ENCODE measurements at regions not wholly inside any gene's neighbourhood (a gene's known extent, or its start where the extent isn't known, plus 50 kb on each side); places are given as distances from the start of the nearest gene placed in this dataset.

GRCh38 chr20:10910535-10911178 is 236.9 kb upstream of the JAG1 start:
- Mint-ChIP-seq H3K4me1 (ENCODE audit: low read depth, unreplicated experiment) (no peaks in the 10 kb centered on the region), H3K36me3 (ENCODE audit: low read depth, unreplicated experiment) (no peaks in the 10 kb centered on the region), H3K4me3 (ENCODE audit: unreplicated experiment) (no peak overlapping the region), H3K9me3 (ENCODE audit: unreplicated experiment) (no peaks in the 10 kb centered on the region), H3K27me3 (ENCODE audit: low read depth, unreplicated experiment) (no peaks in the 10 kb centered on the region), H3K27ac (ENCODE audit: unreplicated experiment) (no peak overlapping the region)
- H4K20me1 ChIP-seq (ENCODE audit: insufficient read depth, low read length): no peaks in the 10 kb centered on the region
- no peaks in the 10 kb centered on the region for H3K36me3 ChIP-seq (ENCODE audit: insufficient read depth, low read length)
- FAIRE-seq (no peak), DNase-seq (ENCODE audit: low read depth) (peak; percentile 46)
- TF ChIP-seq EZH2 (IDR thresholded peaks at IDR 0.05; ENCODE audit: insufficient read depth, low read length) (no peak), CTCF (IDR thresholded peaks at IDR 0.05; ENCODE audit: insufficient read depth, low read depth, low read length) (no peak)
- H3K4me2 ChIP-seq (ENCODE audit: low read length): peak overlapping the region; percentile 54
- peaks cover 3% of the 10 kb centered on the region for H3K4me1 ChIP-seq (ENCODE audit: insufficient read depth, low read length)
- no peaks in the 10 kb centered on the region for H3K27me3 ChIP-seq (ENCODE audit: insufficient read depth, low read length)
- peak overlapping the region; percentile 61 for H2AFZ ChIP-seq (ENCODE audit: low read depth, low read length)
- H3K4me3 ChIP-seq (ENCODE audit: insufficient read depth, low read depth, low read length): no peak overlapping the region
- no peaks in the 10 kb centered on the region for H3K79me2 ChIP-seq (ENCODE audit: insufficient read depth, low read length)
- no peak overlapping the region for H3K27ac ChIP-seq (ENCODE audit: low read depth, low read length)
- no peaks in the 10 kb centered on the region for H3K9me3 ChIP-seq (ENCODE audit: insufficient read depth, low read depth, low read length)
- no peak overlapping the region for H3K9ac ChIP-seq (ENCODE audit: low read length)

- Histone ChIP-seq H3K9ac (ENCODE audit: low read length) (no peak overlapping the region), H2AFZ (ENCODE audit: low read depth, low read length) (no peak overlapping the region), H3K27ac (ENCODE audit: low read depth, low read length) (no peak overlapping the region), H3K4me2 (ENCODE audit: low read length) (no peak overlapping the region), H3K4me1 (ENCODE audit: insufficient read depth, low read length) (peaks cover 3% of the 10 kb centered on the region), H4K20me1 (ENCODE audit: insufficient read depth, low read length) (no peaks in the 10 kb centered on the region), H3K36me3 (ENCODE audit: insufficient read depth, low read length) (no peaks in the 10 kb centered on the region), H3K4me3 (ENCODE audit: insufficient read depth, low read depth, low read length) (no peak overlapping the region), H3K79me2 (ENCODE audit: insufficient read depth, low read length) (no peaks in the 10 kb centered on the region), H3K27me3 (ENCODE audit: insufficient read depth, low read length) (no peaks in the 10 kb centered on the region), H3K9me3 (ENCODE audit: insufficient read depth, low read depth, low read length) (no peaks in the 10 kb centered on the region)
- H3K4me1 Mint-ChIP-seq (ENCODE audit: low read depth, unreplicated experiment): peaks cover 4% of the 10 kb centered on the region
- no peak overlapping the region for H3K27ac Mint-ChIP-seq (ENCODE audit: unreplicated experiment)
- H3K9me3 Mint-ChIP-seq (ENCODE audit: unreplicated experiment): no peaks in the 10 kb centered on the region
- FAIRE-seq: no peak
- H3K4me3 Mint-ChIP-seq (ENCODE audit: unreplicated experiment): no peak overlapping the region
- TF ChIP-seq CTCF (IDR thresholded peaks at IDR 0.05; ENCODE audit: insufficient read depth, low read depth, low read length) (no peak), EZH2 (IDR thresholded peaks at IDR 0.05; ENCODE audit: insufficient read depth, low read length) (no peak)
- no peaks in the 10 kb centered on the region for H3K27me3 Mint-ChIP-seq (ENCODE audit: low read depth, unreplicated experiment)
- DNase-seq (ENCODE audit: low read depth): no peak
- no peaks in the 10 kb centered on the region for H3K36me3 Mint-ChIP-seq (ENCODE audit: low read depth, unreplicated experiment)
Observed at GRCh38 chr20:10911298-10911697, 237.5 kb upstream of the JAG1 start.

GRCh38 chr20:10915815-10916214 is 242.0 kb upstream of the JAG1 start:
- Histone ChIP-seq H4K20me1 (ENCODE audit: insufficient read depth, low read length) (no peaks in the 10 kb centered on the region), H3K4me1 (ENCODE audit: insufficient read depth, low read length) (peaks cover 15% of the 10 kb centered on the region), H3K9me3 (ENCODE audit: insufficient read depth, low read depth, low read length) (no peaks in the 10 kb centered on the region), H3K27me3 (ENCODE audit: insufficient read depth, low read length) (no peaks in the 10 kb centered on the region), H3K27ac (ENCODE audit: low read depth, low read length) (no peak overlapping the region), H2AFZ (ENCODE audit: low read depth, low read length) (no peak overlapping the region), H3K4me2 (ENCODE audit: low read length) (no peak overlapping the region), H3K9ac (ENCODE audit: low read length) (no peak overlapping the region), H3K36me3 (ENCODE audit: insufficient read depth, low read length) (no peaks in the 10 kb centered on the region), H3K79me2 (ENCODE audit: insufficient read depth, low read length) (no peaks in the 10 kb centered on the region), H3K4me3 (ENCODE audit: insufficient read depth, low read depth, low read length) (no peak overlapping the region)
- TF ChIP-seq EZH2 (IDR thresholded peaks at IDR 0.05; ENCODE audit: insufficient read depth, low read length): no peak
- no peak for TF ChIP-seq CTCF (IDR thresholded peaks at IDR 0.05; ENCODE audit: insufficient read depth, low read depth, low read length)
- H3K4me3 Mint-ChIP-seq (ENCODE audit: unreplicated experiment): no peak overlapping the region
- peaks cover 2% of the 10 kb centered on the region for H3K36me3 Mint-ChIP-seq (ENCODE audit: low read depth, unreplicated experiment)
- no peaks in the 10 kb centered on the region for H3K9me3 Mint-ChIP-seq (ENCODE audit: unreplicated experiment)
- no peak overlapping the region for H3K27ac Mint-ChIP-seq (ENCODE audit: unreplicated experiment)
- DNase-seq (ENCODE audit: low read depth): no peak
- FAIRE-seq: no peak
- H3K4me1 Mint-ChIP-seq (ENCODE audit: low read depth, unreplicated experiment): peaks cover 23% of the 10 kb centered on the region
- no peaks in the 10 kb centered on the region for H3K27me3 Mint-ChIP-seq (ENCODE audit: low read depth, unreplicated experiment)
